Activated CD8-positive, alpha-beta memory T cell treated with anti-CD3 and anti-CD28 coated beads, Interleukin-2, amount 10 ng/mL, durations not matched to agents 7 days and 5 days (primary cell): ENCODE measurements at regions not wholly inside any gene's neighbourhood (a gene's known extent, or its start where the extent isn't known, plus 50 kb on each side); places are given as distances from the start of the nearest gene placed in this dataset.

Source experiments
- ATAC-seq: fragments of 150-1000 bp; cut with Tn5 transposase; one replicate; pipeline ENCODE4 v1.10.0; 2021; ENCODE audit warnings: moderate library complexity
- CTCF ChIA-PET: fragments of 350-600 bp; sonication (Branson Sonifier 250); formaldehyde crosslinking; loops from one replicate; lab custom pipeline; 2021; ENCODE audit warnings: antibody characterized with exemption; lab: Charles Lee
- DNase-seq: peaks from one replicate; pipeline ENCODE4 v3.0.0-alpha.2; 2020
- H3K27ac Mint-ChIP-seq: one replicate; pipeline ENCODE4 v1.8.0; 2021; ENCODE audit warnings: mild to moderate bottlenecking, mixed read lengths
- H3K27me3 Mint-ChIP-seq: one replicate; pipeline ENCODE4 v1.8.0; 2021; ENCODE audit warnings: mixed read lengths
- H3K36me3 Mint-ChIP-seq: one replicate; pipeline ENCODE4 v1.8.0; 2021; ENCODE audit warnings: mild to moderate bottlenecking, mixed read lengths
- H3K4me1 Mint-ChIP-seq: one replicate; pipeline ENCODE4 v1.8.0; 2021; ENCODE audit warnings: mixed read lengths
- H3K4me3 Mint-ChIP-seq: one replicate; pipeline ENCODE4 v1.8.0; 2021; ENCODE audit warnings: mild to moderate bottlenecking, moderate library complexity, mixed read lengths
- H3K9me3 Mint-ChIP-seq: one replicate; pipeline ENCODE4 v1.8.0; 2022; ENCODE audit warnings: low read depth, mixed read lengths

- ATAC-seq (no peak), DNase-seq (no peak)
- Mint-ChIP-seq H3K4me1 (no peaks in the 10 kb centered on the region), H3K4me3 (no peak overlapping the region), H3K27ac (no peak overlapping the region), H3K27me3 (peaks cover 2% of the 10 kb centered on the region), H3K9me3 (no peaks in the 10 kb centered on the region), H3K36me3 (no peaks in the 10 kb centered on the region)
- CTCF ChIA-PET = interaction anchor here (1.6 kb wide), 1 partner anchor 352 kb away, joined by 4 read pairs; no protein-coding TSS in a partner anchor
Measured at GRCh38 chr6:119480961-119481497, 131.5 kb upstream of the MAN1A1 start.

- Mint-ChIP-seq H3K27ac (no peak overlapping the region), H3K4me3 (no peak overlapping the region), H3K9me3 (no peaks in the 10 kb centered on the region), H3K36me3 (no peaks in the 10 kb centered on the region), H3K4me1 (no peaks in the 10 kb centered on the region), H3K27me3 (peaks cover 2% of the 10 kb centered on the region)
- ATAC-seq = no peak
- no peak for DNase-seq
- CTCF ChIA-PET = interaction anchor here (1.0 to 1.6 kb wide), 2 partner anchors 9 to 351 kb away, joined by 3 to 4 read pairs; no protein-coding TSS in a partner anchor
Measured at GRCh38 chr6:119479860-119480655, 130.5 kb upstream of the MAN1A1 start.

DNA sequence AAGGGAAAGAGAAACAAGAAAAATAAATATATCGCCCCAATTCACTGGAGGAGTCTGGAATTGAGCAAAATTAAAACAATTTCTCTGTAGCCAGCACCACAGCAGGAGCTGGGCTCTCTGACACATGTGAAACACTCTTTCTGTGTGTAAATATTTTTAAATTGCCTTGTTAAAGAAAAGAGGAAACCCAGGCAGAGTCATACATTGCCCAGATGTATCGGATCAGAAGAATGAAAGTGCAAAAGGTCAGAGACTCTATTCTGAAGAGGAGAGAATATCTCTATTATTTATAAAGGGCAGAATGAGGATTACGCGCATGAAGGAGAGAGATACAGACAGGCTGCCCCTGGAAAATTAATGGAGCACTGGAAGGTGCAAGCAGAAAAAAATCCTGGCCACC, 127.0 kb upstream of the MAN1A1 start:
- ATAC-seq (no peak), DNase-seq (no peak)
- Mint-ChIP-seq H3K36me3 (peaks cover 4% of the 10 kb centered on the region), H3K4me1 (no peaks in the 10 kb centered on the region), H3K4me3 (no peak overlapping the region), H3K9me3 (peaks cover 3% of the 10 kb centered on the region), H3K27ac (no peak overlapping the region), H3K27me3 (peaks cover 4% of the 10 kb centered on the region)
- CTCF ChIA-PET = no interaction called here

GRCh38 chr6:119476024-119476423, 126.5 kb upstream of the MAN1A1 start:
- peaks cover 6% of the 10 kb centered on the region for H3K36me3 Mint-ChIP-seq
- peaks cover 3% of the 10 kb centered on the region for H3K9me3 Mint-ChIP-seq
- no peak overlapping the region for H3K27ac Mint-ChIP-seq
- peaks cover 4% of the 10 kb centered on the region for H3K4me1 Mint-ChIP-seq
- CTCF ChIA-PET = no interaction called here
- DNase-seq = no peak
- peaks cover 4% of the 10 kb centered on the region for H3K27me3 Mint-ChIP-seq
- H3K4me3 Mint-ChIP-seq = no peak overlapping the region
- ATAC-seq = no peak

GRCh38 chr6:119470893-119471542, 121.5 kb upstream of the MAN1A1 start:
- peaks cover 29% of the 10 kb centered on the region for H3K4me1 Mint-ChIP-seq
- ATAC-seq = peak; percentile 74
- peak overlapping the region; percentile 87 for H3K27ac Mint-ChIP-seq
- no peak for DNase-seq
- H3K9me3 Mint-ChIP-seq = peaks cover 8% of the 10 kb centered on the region
- CTCF ChIA-PET = no interaction called here
- H3K36me3 Mint-ChIP-seq = peaks cover 17% of the 10 kb centered on the region
- peak overlapping the region; percentile 71 for H3K4me3 Mint-ChIP-seq
- H3K27me3 Mint-ChIP-seq = peaks cover 2% of the 10 kb centered on the region

DNA sequence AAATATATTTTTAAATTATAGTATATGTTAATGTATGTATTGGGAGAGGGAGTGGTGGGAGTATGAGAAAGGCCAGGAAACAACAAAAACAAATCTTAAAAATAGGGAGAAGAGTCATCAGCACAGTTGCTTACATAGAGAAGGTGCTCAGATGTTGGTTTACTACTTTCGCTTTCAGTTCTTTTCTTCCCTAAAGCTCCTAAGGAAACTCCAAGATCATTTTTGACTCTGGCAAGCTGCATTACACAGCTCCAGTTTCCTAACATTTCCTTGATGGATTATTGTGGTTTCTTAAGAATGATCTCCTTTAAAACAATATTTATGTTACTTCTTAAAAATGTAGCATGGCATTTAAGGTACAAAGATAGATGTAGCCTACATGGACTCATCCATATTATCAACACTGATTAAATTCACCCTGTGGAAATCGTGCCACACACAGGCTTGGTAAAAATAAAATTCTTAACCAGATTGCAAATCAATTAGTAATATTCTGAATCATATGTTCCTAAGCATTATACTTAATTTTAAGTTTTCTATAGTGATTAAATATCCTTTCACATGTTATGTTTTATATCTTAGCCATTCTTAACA, 118.0 kb upstream of the MAN1A1 start:
- CTCF ChIA-PET = no interaction called here
- Mint-ChIP-seq H3K27ac (peak overlapping the region; percentile 69), H3K4me3 (peak overlapping the region; percentile 44), H3K4me1 (peaks cover 49% of the 10 kb centered on the region), H3K9me3 (peaks cover 10% of the 10 kb centered on the region), H3K27me3 (no peaks in the 10 kb centered on the region), H3K36me3 (peaks cover 38% of the 10 kb centered on the region)
- DNase-seq = no peak
- ATAC-seq = no peak

- Mint-ChIP-seq H3K27ac (peak overlapping the region; percentile 5), H3K27me3 (no peaks in the 10 kb centered on the region)
- no peak for ATAC-seq
Measured at GRCh38 chr6:119466226-119466625, 116.7 kb upstream of the MAN1A1 start.

GRCh38 chr6:119463081-119463626, 113.6 kb upstream of the MAN1A1 start:
- H3K4me3 Mint-ChIP-seq = peak overlapping the region; percentile 23
- H3K4me1 Mint-ChIP-seq = peaks cover 61% of the 10 kb centered on the region
- peaks cover 28% of the 10 kb centered on the region for H3K9me3 Mint-ChIP-seq
- H3K36me3 Mint-ChIP-seq = peaks cover 62% of the 10 kb centered on the region
- H3K27me3 Mint-ChIP-seq = no peaks in the 10 kb centered on the region
- DNase-seq (peak; percentile 74), ATAC-seq (peak; percentile 92)
- peak overlapping the region; percentile 89 for H3K27ac Mint-ChIP-seq
- CTCF ChIA-PET = interaction anchor here (0.8 to 1.9 kb wide), 4 partner anchors 10 to 113 kb away, joined by 4 to 9 read pairs (median 5); no protein-coding TSS in a partner anchor

More at GRCh38 chr6:119466226-119466625, 116.7 kb upstream of the MAN1A1 start:
- peaks cover 57% of the 10 kb centered on the region for H3K4me1 Mint-ChIP-seq
- CTCF ChIA-PET = no interaction called here
- DNase-seq = no peak
- H3K4me3 Mint-ChIP-seq = no peak overlapping the region
- H3K9me3 Mint-ChIP-seq = peaks cover 14% of the 10 kb centered on the region
- H3K36me3 Mint-ChIP-seq = peaks cover 45% of the 10 kb centered on the region

DNA sequence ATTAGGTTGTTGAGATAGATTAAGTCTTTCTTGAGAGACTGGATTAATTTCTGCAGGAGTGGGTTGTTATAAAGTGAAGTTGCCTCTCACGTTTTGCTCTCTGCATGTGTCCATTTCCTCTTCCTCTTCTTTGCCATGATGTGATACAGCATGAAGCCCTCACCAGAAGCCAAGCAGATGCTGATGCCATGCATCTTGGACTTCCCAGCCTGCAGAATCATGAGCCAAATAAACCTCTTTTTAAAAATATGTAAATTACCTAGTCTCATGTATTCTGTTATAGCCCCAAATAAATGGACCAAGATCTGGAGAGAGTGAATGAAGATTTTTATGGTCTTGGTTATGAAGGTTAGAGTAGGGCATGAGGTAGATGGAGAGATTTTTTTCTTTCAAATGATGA, 111.6 kb upstream of the MAN1A1 start:
- peaks cover 47% of the 10 kb centered on the region for H3K4me1 Mint-ChIP-seq
- DNase-seq = no peak
- no peak overlapping the region for H3K27ac Mint-ChIP-seq
- H3K27me3 Mint-ChIP-seq = no peaks in the 10 kb centered on the region
- H3K9me3 Mint-ChIP-seq = peaks cover 25% of the 10 kb centered on the region
- CTCF ChIA-PET = no interaction called here
- peaks cover 54% of the 10 kb centered on the region for H3K36me3 Mint-ChIP-seq
- no peak for ATAC-seq
- no peak overlapping the region for H3K4me3 Mint-ChIP-seq

DNA sequence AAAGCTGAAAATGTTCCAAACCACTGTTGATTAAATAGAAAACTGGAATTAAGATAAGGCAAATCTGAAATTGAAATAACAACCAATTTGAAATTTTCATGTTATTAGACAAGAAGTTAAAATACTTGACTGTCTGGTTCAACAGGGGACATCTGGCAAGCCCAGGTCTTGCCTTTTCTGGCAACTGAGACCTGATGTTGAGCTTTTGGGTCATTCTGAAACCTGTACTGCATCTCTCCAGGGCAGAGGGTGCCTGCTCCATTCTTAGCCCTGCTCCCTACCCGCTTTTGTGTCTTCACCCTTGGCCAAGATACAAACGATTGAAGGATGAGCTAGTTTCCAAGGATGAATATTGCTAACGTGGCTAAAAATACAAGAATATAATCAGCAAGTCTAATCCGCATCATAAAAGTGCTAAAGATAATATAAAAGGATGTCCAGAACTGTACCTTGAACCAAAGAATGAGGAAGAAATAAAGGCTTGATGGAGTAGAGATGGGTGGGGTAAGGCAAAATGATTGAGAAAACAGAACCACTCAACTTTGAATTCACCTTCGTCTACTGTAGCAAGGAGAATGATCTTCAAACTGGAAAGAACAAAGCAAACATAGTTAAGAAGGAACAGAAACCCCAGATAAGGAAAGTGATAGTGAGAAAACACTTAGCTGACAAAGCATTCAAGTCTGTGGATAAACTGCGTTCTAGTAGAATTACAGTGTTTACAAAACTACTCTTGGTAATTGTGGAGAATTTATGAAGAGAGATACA, 109.8 kb upstream of the MAN1A1 start:
- Mint-ChIP-seq H3K4me1 (peaks cover 47% of the 10 kb centered on the region), H3K4me3 (no peak overlapping the region), H3K36me3 (peaks cover 42% of the 10 kb centered on the region), H3K27me3 (no peaks in the 10 kb centered on the region), H3K9me3 (peaks cover 25% of the 10 kb centered on the region), H3K27ac (no peak overlapping the region)
- CTCF ChIA-PET = no interaction called here
- no peak for ATAC-seq
- DNase-seq = no peak

DNA sequence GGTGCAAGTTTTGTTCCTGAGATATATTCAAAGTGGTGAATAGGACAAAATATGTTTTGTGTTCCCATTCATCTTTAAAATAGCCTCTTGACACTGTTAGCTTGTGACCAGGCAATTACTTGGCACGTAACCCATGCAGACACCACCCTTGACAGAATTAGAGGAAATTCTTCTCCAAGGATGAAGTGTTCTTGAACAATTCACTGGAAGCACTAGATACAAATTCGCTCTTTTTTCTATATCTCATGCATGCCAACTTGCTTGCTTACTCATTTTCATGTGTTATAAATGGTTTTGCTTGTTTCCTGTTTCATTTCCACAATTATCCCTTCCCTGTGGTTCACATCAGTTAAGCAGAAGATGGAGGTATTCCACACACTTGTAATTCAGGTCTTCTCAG, 105.2 kb upstream of the MAN1A1 start:
- CTCF ChIA-PET = interaction anchor here (1.4 kb wide), 1 partner anchor 10 kb away, joined by 4 read pairs; no protein-coding TSS in a partner anchor
- peaks cover 6% of the 10 kb centered on the region for H3K9me3 Mint-ChIP-seq

More for the DNA sequence above, 105.2 kb upstream of the MAN1A1 start:
- ATAC-seq (no peak), DNase-seq (no peak)
- Mint-ChIP-seq H3K4me3 (no peak overlapping the region), H3K4me1 (peaks cover 10% of the 10 kb centered on the region), H3K27me3 (no peaks in the 10 kb centered on the region), H3K36me3 (peaks cover 13% of the 10 kb centered on the region), H3K27ac (no peak overlapping the region)
